GM03348 (cell line): ENCODE measurements at regions not wholly inside any gene's neighbourhood (a gene's known extent, or its start where the extent isn't known, plus 50 kb on each side); places are given as distances from the start of the nearest gene placed in this dataset.
"Not testable (repeated sequence)": the region's sequence is repeated elsewhere in the genome, so short reads cannot be mapped to it uniquely, and the experiment has no call there.

Experiments
- DNase-seq: peaks from one replicate; pipeline ENCODE4 v3.0.0; 2012; ENCODE audit warnings: low spot score

- DNase-seq, result no peak
These were observed 124.4 kb upstream of the RNF32 start for GRCh38 chr7:156515911-156516790.

GRCh38 chr7:156514851-156515250 is 125.7 kb upstream of the RNF32 start:
- no peak for DNase-seq

- DNase-seq, result no peak
These were observed 129.1 kb upstream of the RNF32 start for GRCh38 chr7:156511426-156511825.

- DNase-seq, result no peak
These were observed 129.6 kb upstream of the RNF32 start for GRCh38 chr7:156510966-156511365.

GRCh38 chr7:156509216-156509615 is 131.4 kb upstream of the RNF32 start:
- DNase-seq, result no peak

GRCh38 chr7:156505876-156506275 is 134.7 kb upstream of the RNF32 start:
- DNase-seq, result no peak

- DNase-seq, result no peak
These were observed 135.7 kb upstream of the RNF32 start for GRCh38 chr7:156504687-156505545.

GRCh38 chr7:156504006-156504405 is 136.6 kb upstream of the RNF32 start:
- DNase-seq, result no peak

GRCh38 chr7:156503196-156503595 is 137.4 kb upstream of the RNF32 start:
- DNase-seq, result no peak

- not testable (repeated sequence) for DNase-seq
These were observed 138.8 kb upstream of the RNF32 start for GRCh38 chr7:156501815-156502214.

- no peak for DNase-seq
These were observed 141.2 kb upstream of the RNF32 start for GRCh38 chr7:156499247-156499881.

GRCh38 chr7:156497776-156498509 is 142.6 kb upstream of the RNF32 start:
- no peak for DNase-seq

GRCh38 chr7:156496865-156497264 is 143.7 kb upstream of the RNF32 start:
- no peak for DNase-seq

GRCh38 chr7:156496363-156496769 is 144.2 kb upstream of the RNF32 start:
- DNase-seq, result no peak

GRCh38 chr7:156494960-156495359 is 145.6 kb upstream of the RNF32 start:
- DNase-seq, result no peak

GRCh38 chr7:156493942-156494341 is 146.6 kb upstream of the RNF32 start:
- no peak for DNase-seq

GRCh38 chr7:156492170-156492569 is 148.4 kb upstream of the RNF32 start:
- DNase-seq, result no peak

GRCh38 chr7:156491435-156491834 is 149.1 kb upstream of the RNF32 start:
- DNase-seq, result no peak

GRCh38 chr7:156490021-156490800 is 150.4 kb upstream of the RNF32 start:
- DNase-seq, result no peak

- no peak for DNase-seq
These were observed 152.6 kb upstream of the RNF32 start for GRCh38 chr7:156487811-156488533.
